Ascending aorta (tissue), 2 donors: ENCODE measurements at regions not wholly inside any gene's neighbourhood (a gene's known extent, or its start where the extent isn't known, plus 50 kb on each side); places are given as distances from the start of the nearest gene placed in this dataset.

Source experiments
- DNase-seq, 2 donors: peaks; one replicate each; pipeline ENCODE4 v3.0.0-alpha.2; 2019; ENCODE audit warnings: low spot score in 2 of 2
- H3K27ac ChIP-seq, 2 donors: fragments of 200-600 bp; sonication (generic); one replicate each; pipeline ENCODE4 v1.5.1; 2016 to 2017; ENCODE audit warnings: mild to moderate bottlenecking in 1 of 2
- H3K27me3 ChIP-seq: fragments of 200-600 bp; sonication (generic); one replicate; pipeline ENCODE4 v1.5.1; 2017
- H3K36me3 ChIP-seq, 2 donors: fragments of 200-600 bp; sonication (generic); one replicate each; pipeline ENCODE4 v1.5.1; 2016
- H3K4me1 ChIP-seq, 2 donors: fragments of 200-600 bp; sonication (generic); one replicate each; pipeline ENCODE4 v1.5.1; 2016 to 2017; ENCODE audit warnings: mild to moderate bottlenecking in 1 of 2
- H3K4me3 ChIP-seq, 2 donors: fragments of 200-600 bp; sonication (generic); one replicate each; pipeline ENCODE4 v1.5.1; 2016 to 2017; ENCODE audit warnings: mild to moderate bottlenecking in 1 of 2
- H3K9me3 ChIP-seq, 2 donors: fragments of 200-600 bp; sonication (generic); one replicate each; pipeline ENCODE4 v1.5.1; 2016
- intact Hi-C: fragments of 100-400 bp; cut with DNase I; formaldehyde crosslinking; loops from one replicate; pipeline ENCODE4 v1.15.1; 2023
- TF ChIP-seq, protein P1 (sequence below), 3 experiments: fragments of 200-600 bp in 2 of 3; fragments of 450-650 bp in 1 of 3; sonication (generic) in 2 of 3; IDR thresholded peaks; one replicate each; pipeline ENCODE4 v1.5.1; 2016 to 2019; ENCODE audit warnings: antibody characterized with exemption in 3 of 3, mild to moderate bottlenecking in 1 of 3, moderate library complexity in 1 of 3

DNA sequence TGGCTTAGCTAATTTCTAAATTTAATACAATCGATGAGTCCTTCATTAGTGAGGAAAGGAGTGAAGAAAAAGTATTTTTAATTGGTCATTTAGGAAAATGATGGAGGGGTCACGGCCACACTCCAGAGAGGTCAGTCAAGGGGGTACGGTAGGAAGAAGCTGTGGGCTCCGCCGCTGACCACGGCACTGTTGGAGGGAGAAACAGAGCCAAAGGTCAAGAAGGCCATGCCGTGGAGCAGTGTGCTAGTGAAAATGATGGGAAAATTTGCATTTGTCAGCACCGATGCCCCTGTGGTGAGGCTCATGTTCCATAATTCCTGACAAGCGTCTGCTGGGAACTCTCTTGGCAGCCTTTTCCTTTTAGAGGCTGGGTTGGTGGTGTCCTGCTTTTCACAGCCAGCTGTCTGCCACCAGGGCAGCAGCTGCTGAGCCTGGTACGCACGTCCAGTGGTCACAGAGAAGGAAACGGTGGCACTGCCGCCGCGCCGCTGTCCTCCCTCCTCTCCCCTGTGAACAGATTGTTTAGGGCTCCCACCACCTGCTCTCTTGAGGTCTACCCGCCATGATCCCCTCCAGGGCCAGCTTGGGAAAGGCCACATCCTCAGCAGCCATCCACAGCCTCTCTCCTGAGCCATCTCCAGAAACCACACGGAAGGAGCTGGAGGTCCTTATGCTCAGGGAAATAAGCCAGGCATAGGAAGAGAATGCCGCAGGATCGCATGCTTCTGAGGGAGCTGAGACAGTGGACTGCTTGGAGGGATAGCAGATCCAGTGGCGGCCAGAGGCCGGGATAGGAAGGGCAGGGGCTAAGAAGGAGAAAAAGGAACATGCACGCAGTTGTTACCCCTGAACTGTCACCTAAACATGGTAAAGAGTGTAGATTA lies 263.7 kb upstream of the PPP2R2D start:
- Histone ChIP-seq H3K27me3 (no peaks in the 10 kb centered on the region), H3K4me3 (no peak overlapping the region), H3K9me3 (peaks cover 0 to 15% of the 10 kb centered on the region in 2 donors), H3K4me1 (no peaks in the 10 kb centered on the region), H3K36me3 (no peaks in the 10 kb centered on the region), H3K27ac (no peak overlapping the region)
- no peak for DNase-seq
- intact Hi-C loops: no loop called here
- TF ChIP-seq, protein P1, sequence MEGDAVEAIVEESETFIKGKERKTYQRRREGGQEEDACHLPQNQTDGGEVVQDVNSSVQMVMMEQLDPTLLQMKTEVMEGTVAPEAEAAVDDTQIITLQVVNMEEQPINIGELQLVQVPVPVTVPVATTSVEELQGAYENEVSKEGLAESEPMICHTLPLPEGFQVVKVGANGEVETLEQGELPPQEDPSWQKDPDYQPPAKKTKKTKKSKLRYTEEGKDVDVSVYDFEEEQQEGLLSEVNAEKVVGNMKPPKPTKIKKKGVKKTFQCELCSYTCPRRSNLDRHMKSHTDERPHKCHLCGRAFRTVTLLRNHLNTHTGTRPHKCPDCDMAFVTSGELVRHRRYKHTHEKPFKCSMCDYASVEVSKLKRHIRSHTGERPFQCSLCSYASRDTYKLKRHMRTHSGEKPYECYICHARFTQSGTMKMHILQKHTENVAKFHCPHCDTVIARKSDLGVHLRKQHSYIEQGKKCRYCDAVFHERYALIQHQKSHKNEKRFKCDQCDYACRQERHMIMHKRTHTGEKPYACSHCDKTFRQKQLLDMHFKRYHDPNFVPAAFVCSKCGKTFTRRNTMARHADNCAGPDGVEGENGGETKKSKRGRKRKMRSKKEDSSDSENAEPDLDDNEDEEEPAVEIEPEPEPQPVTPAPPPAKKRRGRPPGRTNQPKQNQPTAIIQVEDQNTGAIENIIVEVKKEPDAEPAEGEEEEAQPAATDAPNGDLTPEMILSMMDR (IDR thresholded peaks at IDR 0.05): no peak

- intact Hi-C loops: no loop called here
- H3K27ac ChIP-seq: no peak overlapping the region
- DNase-seq: no peak
- H3K36me3 ChIP-seq: no peaks in the 10 kb centered on the region
- TF ChIP-seq, protein P1 (IDR thresholded peaks at IDR 0.05): no peak
- H3K27me3 ChIP-seq: no peaks in the 10 kb centered on the region
- H3K9me3 ChIP-seq: peaks cover 0 to 15% of the 10 kb centered on the region in 2 donors
- H3K4me1 ChIP-seq: no peaks in the 10 kb centered on the region
- H3K4me3 ChIP-seq: no peak overlapping the region
Measured at GRCh38 chr10:131638049-131638879, 262.5 kb upstream of the PPP2R2D start.

GRCh38 chr10:131638880-131639278 lies 261.9 kb upstream of the PPP2R2D start:
- DNase-seq: no peak
- Histone ChIP-seq H3K27me3 (no peaks in the 10 kb centered on the region), H3K4me3 (no peak overlapping the region), H3K9me3 (peaks cover 0 to 15% of the 10 kb centered on the region in 2 donors), H3K27ac (no peak overlapping the region), H3K4me1 (no peaks in the 10 kb centered on the region), H3K36me3 (no peaks in the 10 kb centered on the region)
- intact Hi-C loops: no loop called here
- TF ChIP-seq, protein P1 (IDR thresholded peaks at IDR 0.05): no peak

- Histone ChIP-seq H3K36me3 (no peaks in the 10 kb centered on the region), H3K27ac (no peak overlapping the region), H3K4me1 (no peaks in the 10 kb centered on the region), H3K27me3 (no peaks in the 10 kb centered on the region), H3K4me3 (no peak overlapping the region), H3K9me3 (peaks cover 0 to 15% of the 10 kb centered on the region in 2 donors)
- intact Hi-C loops: no loop called here
- TF ChIP-seq, protein P1 (IDR thresholded peaks at IDR 0.05): no peak
- no peak for DNase-seq
Measured at GRCh38 chr10:131640045-131640644, 260.7 kb upstream of the PPP2R2D start.

- H3K4me1 ChIP-seq: no peaks in the 10 kb centered on the region
- no peak overlapping the region for H3K27ac ChIP-seq
- intact Hi-C loops: no loop called here
- no peak for DNase-seq
- no peaks in the 10 kb centered on the region for H3K27me3 ChIP-seq
- H3K36me3 ChIP-seq: no peaks in the 10 kb centered on the region
- TF ChIP-seq, protein P1 (IDR thresholded peaks at IDR 0.05): no peak
- H3K9me3 ChIP-seq: peaks cover 0 to 15% of the 10 kb centered on the region in 2 donors
- no peak overlapping the region for H3K4me3 ChIP-seq
Measured at GRCh38 chr10:131641231-131641630, 259.6 kb upstream of the PPP2R2D start.
